ENCODE measurements at regions not wholly inside any gene's neighbourhood (a gene's known extent, or its start where the extent isn't known, plus 50 kb on each side); places are given as distances from the start of the nearest gene placed in this dataset.

DNA sequence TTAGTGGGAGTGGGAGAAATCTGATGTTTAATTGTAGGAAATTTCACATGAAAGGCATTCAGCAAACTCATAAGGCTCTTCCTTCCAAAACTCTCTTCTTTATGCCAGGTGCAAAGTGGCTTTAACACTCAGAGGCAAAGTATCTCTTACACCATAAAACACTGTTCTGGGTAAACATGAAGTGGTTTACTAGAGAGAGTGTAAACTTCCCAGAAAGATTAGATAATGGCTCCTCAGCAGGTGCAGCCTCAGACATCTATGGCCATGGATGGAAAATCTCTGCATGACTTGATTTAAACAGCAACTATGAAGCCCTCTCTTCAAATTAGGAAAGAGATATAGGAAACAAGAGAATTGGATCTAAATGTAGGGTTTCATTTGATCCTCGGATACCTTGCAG is 583.1 kb upstream of the SALL1 start:
- Mint-ChIP-seq H3K9me3 (ENCODE audit: low read depth) (peaks cover 9% of the 10 kb centered on the region), H3K36me3 (no peaks in the 10 kb centered on the region), H3K4me3 (no peak overlapping the region), H3K27me3 (no peaks in the 10 kb centered on the region), H3K27ac (no peak overlapping the region), H3K4me1 (no peaks in the 10 kb centered on the region)
- DNase-seq (no peak), ATAC-seq (no peak)
- CTCF ChIA-PET, result no interaction called here

DNA sequence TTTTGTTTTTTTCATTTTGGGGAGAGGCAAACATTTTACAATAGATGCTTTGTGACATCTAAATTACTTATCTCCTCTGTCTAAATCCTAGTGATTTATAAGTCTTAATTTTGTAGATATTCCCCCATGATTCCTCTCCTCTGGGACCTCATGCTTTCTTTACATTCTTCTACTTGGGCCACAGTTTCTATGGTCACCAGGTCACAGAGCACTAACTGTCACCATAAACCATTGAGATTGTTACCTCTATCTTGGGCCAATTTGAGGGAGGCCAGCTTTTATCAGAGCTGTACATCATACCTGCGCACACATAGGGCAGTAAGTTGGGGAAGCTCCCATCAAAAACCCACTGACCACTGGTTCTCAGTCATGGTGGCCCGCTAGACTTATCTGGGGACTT is 582.1 kb upstream of the SALL1 start:
- DNase-seq (no peak), ATAC-seq (no peak)
- no peaks in the 10 kb centered on the region for H3K36me3 Mint-ChIP-seq
- H3K27ac Mint-ChIP-seq, result no peak overlapping the region
- no peak overlapping the region for H3K4me3 Mint-ChIP-seq
- CTCF ChIA-PET, result no interaction called here
- no peaks in the 10 kb centered on the region for H3K4me1 Mint-ChIP-seq
- peaks cover 9% of the 10 kb centered on the region for H3K9me3 Mint-ChIP-seq (ENCODE audit: low read depth)
- H3K27me3 Mint-ChIP-seq, result no peaks in the 10 kb centered on the region

DNA sequence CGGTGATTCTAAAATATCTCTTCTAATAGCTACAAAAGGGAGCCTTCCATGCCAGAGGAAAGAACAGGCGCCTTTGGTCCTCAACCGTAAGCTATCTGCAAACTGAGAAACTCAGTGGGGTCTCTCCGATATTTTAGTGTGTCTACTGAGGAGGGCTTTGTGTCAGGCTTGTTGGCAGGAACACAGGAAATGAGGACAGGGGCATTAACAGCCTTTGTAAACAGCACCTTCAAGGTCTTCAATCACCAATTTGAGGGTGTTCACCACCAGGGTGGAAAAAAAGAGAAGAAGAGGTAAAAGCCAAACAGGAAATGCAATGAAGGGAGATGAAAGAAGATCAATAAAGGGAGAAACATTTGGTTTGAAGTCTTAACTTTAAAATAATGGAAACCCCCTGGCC is 580.1 kb upstream of the SALL1 start:
- Mint-ChIP-seq H3K36me3 (no peaks in the 10 kb centered on the region), H3K4me3 (no peak overlapping the region), H3K4me1 (no peaks in the 10 kb centered on the region), H3K9me3 (ENCODE audit: low read depth) (peaks cover 7% of the 10 kb centered on the region), H3K27me3 (no peaks in the 10 kb centered on the region), H3K27ac (no peak overlapping the region)
- CTCF ChIA-PET, result no interaction called here
- no peak for DNase-seq
- no peak for ATAC-seq

DNA sequence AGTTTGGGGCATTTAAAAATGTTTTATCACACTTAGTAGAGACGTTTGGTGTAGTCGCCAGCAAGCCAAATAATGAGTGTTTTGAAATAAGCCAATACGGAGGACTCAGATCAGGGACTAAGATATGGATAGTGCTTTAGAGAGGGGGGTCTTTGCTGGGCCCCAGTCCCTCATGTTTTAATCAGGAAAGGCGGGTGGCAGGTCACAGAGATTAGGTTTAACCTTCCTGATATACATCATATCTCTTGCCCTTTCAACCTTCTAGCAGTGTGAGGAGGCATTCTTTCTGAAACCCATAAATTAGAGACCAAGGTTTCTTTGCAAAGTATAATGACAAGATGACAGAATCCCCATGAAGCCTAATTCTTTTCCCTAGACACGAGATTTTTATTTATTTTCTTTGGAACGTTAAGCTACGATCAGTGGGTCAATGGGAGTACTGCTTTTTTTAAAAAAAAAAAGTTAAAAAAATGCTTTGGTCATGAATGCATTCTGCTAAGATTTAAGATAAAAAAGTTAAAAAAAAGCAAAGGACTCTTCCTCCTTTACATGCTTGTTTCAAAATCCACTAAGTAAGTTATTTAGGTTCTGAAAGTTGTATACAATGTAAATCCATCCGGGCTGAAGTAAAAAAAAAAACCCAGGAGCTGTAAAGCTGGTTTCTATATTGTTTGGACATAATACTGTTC is 572.1 kb upstream of the SALL1 start:
- CTCF ChIA-PET, result no interaction called here
- no peak overlapping the region for H3K4me3 Mint-ChIP-seq
- H3K36me3 Mint-ChIP-seq, result no peaks in the 10 kb centered on the region
- no peaks in the 10 kb centered on the region for H3K4me1 Mint-ChIP-seq
- no peaks in the 10 kb centered on the region for H3K27me3 Mint-ChIP-seq
- DNase-seq, result no peak
- no peak overlapping the region for H3K27ac Mint-ChIP-seq
- ATAC-seq, result no peak
- peaks cover 5% of the 10 kb centered on the region for H3K9me3 Mint-ChIP-seq (ENCODE audit: low read depth)

DNA sequence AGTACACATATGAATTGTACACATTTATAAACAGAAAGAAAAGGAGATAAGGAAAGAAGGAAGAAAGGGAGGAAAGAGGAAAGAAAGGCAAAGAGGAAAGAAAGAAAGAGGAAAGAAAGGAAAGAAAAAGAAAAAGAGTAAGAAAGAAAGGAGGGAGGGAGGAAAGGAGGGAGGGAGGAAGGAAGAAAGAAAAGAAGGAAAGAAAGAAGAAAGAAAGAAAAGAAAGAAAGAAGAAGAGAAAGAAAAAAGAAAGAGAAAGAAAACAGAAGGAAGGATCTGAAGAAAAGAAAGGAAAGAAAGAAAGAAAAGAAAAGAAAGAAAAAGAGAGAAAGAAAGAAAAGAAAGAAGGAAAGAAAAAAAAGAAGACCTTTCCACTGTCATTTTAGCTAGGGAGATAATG is 571.4 kb upstream of the SALL1 start:
- Mint-ChIP-seq H3K9me3 (ENCODE audit: low read depth) (peaks cover 5% of the 10 kb centered on the region), H3K27me3 (no peaks in the 10 kb centered on the region), H3K4me3 (no peak overlapping the region), H3K4me1 (no peaks in the 10 kb centered on the region), H3K27ac (no peak overlapping the region), H3K36me3 (no peaks in the 10 kb centered on the region)
- DNase-seq (no peak), ATAC-seq (no peak)
- CTCF ChIA-PET, result no interaction called here

DNA sequence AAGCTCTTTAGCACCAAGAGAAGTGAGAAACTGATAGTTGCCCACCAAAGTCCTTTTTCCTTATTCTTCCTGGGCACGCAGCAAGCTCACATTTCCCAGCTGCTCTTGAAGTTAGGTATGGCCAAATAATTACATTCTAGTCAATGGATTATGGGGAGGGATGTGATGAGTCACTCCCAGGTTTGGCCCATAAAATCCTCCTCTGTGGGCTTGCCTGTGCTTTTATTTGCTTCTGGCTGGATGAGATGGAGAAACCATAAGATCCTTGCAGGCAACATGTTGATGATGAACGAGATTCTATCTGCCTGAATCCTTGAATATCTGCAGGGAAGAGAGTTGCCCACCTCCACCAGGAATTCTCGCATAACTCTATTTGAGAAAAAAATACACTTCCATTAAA is 568.3 kb upstream of the SALL1 start:
- Mint-ChIP-seq H3K27me3 (no peaks in the 10 kb centered on the region), H3K4me1 (no peaks in the 10 kb centered on the region), H3K4me3 (no peak overlapping the region), H3K27ac (no peak overlapping the region), H3K36me3 (no peaks in the 10 kb centered on the region), H3K9me3 (ENCODE audit: low read depth) (peaks cover 5% of the 10 kb centered on the region)
- CTCF ChIA-PET, result no interaction called here
- DNase-seq (no peak), ATAC-seq (no peak)

DNA sequence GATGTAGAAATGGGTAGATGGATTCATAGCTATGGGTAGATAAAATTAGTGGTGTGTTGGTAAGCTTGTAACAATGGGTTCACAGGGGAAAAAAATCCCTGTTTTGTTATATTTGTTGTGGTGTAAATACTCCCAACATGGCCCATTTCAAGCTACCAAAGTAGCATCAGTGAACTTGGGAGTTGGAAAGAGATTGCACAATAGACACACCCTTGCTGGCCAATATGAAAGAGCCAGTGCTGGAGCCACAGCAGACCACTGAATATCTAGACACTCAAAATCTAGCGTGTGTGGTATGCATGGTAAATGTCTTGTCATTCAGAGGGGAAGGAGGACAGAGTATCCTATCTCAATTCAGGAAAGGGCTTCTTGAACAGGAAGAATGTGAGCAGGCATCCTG is 565.1 kb upstream of the SALL1 start:
- CTCF ChIA-PET, result no interaction called here
- Mint-ChIP-seq H3K4me1 (no peaks in the 10 kb centered on the region), H3K9me3 (ENCODE audit: low read depth) (peaks cover 5% of the 10 kb centered on the region), H3K27ac (no peak overlapping the region), H3K36me3 (no peaks in the 10 kb centered on the region), H3K4me3 (no peak overlapping the region), H3K27me3 (no peaks in the 10 kb centered on the region)
- DNase-seq, result no peak
- ATAC-seq, result no peak

DNA sequence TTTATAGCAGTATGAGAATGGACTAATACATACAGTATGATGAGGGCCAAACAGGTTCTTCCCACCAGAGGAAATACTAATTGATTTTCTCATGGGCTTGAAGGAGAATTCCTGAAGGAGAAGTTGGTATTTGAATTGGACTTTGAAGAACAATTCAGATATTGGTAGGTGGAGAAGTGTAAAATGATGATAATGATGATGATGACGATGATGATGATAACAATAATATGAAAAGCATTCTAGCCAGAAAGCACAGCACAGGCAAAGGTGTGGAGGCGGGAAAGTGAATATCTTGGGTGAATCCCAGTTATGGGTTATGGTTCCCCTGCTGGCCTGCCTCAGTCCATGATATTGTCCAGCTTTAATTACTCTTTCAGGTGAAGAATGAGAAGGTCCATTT is 562.4 kb upstream of the SALL1 start:
- peaks cover 4% of the 10 kb centered on the region for H3K9me3 Mint-ChIP-seq (ENCODE audit: low read depth)
- no peaks in the 10 kb centered on the region for H3K4me1 Mint-ChIP-seq
- no peaks in the 10 kb centered on the region for H3K36me3 Mint-ChIP-seq
- DNase-seq (no peak), ATAC-seq (no peak)
- H3K4me3 Mint-ChIP-seq, result no peak overlapping the region
- no peaks in the 10 kb centered on the region for H3K27me3 Mint-ChIP-seq
- CTCF ChIA-PET, result no interaction called here
- H3K27ac Mint-ChIP-seq, result no peak overlapping the region

DNA sequence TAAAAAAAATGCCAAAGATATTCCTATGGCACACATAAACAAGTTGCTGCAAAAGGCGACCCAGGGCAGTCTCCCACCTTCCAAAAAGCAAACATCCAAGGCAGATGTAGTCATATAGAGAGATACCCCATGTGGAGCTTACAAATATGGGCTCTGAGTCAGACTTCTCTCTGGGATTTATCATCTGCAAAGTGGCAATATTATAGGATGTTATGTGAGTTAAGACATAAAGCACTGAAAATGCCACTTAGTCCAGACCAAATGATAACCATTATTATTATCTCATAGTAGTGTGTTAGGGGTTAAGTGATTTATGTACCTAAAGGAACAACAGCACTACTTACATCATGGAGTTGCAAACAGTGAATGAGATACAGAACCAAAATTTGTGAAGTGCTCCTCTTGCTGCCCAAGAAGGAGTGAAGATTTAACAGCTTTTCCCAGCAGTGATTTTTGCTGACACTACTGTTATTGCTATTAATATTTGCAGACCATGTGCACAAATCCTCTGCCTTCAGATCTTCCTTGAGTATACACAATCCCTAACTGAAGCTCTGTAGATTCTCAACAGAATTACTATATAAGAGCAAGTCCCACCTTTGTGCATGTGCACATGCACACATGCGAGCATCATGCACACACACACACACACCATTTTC is 560.0 kb upstream of the SALL1 start:
- CTCF ChIA-PET, result no interaction called here

DNA sequence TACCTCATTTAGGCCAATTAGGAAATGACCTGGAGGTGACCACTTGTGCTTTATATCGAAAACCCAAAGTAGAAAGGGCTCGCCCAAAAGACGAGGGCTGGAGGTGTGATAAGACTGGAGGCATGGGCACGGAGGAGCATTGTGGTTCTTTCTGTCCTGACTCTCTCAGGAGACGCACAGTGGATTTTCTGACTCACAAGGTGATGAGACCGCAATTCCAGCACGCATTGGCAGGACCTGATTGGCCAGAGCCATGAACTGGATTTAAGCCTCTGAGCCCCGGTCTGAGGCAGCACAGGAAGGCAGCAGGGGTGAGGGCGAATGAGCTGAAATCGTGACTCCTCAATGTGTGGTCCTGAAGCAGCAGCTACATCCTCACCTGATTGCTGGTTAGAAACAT is 559.1 kb upstream of the SALL1 start:
- Mint-ChIP-seq H3K9me3 (ENCODE audit: low read depth) (peaks cover 8% of the 10 kb centered on the region), H3K4me1 (no peaks in the 10 kb centered on the region), H3K4me3 (no peak overlapping the region), H3K27me3 (no peaks in the 10 kb centered on the region), H3K27ac (no peak overlapping the region), H3K36me3 (no peaks in the 10 kb centered on the region)
- DNase-seq (no peak), ATAC-seq (no peak)
- CTCF ChIA-PET, result no interaction called here

More for the DNA sequence above, 560.0 kb upstream of the SALL1 start:
- H3K27me3 Mint-ChIP-seq, result no peaks in the 10 kb centered on the region
- no peak overlapping the region for H3K4me3 Mint-ChIP-seq
- DNase-seq, result no peak
- ATAC-seq, result no peak
- peaks cover 8% of the 10 kb centered on the region for H3K9me3 Mint-ChIP-seq (ENCODE audit: low read depth)
- H3K4me1 Mint-ChIP-seq, result no peaks in the 10 kb centered on the region
- no peak overlapping the region for H3K27ac Mint-ChIP-seq
- no peaks in the 10 kb centered on the region for H3K36me3 Mint-ChIP-seq

DNA sequence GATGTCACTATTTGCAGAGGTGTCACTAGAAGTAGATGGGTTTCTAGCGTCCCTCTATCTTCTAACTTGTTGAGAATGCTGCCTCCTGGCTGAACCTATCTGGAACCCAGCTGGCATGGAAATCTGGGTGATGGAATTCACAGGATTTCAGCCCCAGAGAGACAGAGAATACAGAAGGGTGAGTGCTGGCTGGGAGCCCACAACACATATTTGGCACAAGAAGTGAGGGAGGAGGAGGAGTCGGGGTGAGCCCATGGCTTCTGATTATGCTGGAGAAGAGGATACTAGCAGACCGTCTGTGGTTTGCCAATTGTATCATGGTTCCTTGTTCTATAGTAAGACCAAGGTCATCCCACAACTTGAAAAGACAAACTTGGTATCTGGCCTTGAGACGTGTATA is 557.8 kb upstream of the SALL1 start:
- H3K4me1 Mint-ChIP-seq, result no peaks in the 10 kb centered on the region
- H3K4me3 Mint-ChIP-seq, result no peak overlapping the region
- H3K27me3 Mint-ChIP-seq, result no peaks in the 10 kb centered on the region
- CTCF ChIA-PET, result no interaction called here
- ATAC-seq, result no peak
- peaks cover 2% of the 10 kb centered on the region for H3K36me3 Mint-ChIP-seq
- DNase-seq, result no peak
- peaks cover 17% of the 10 kb centered on the region for H3K9me3 Mint-ChIP-seq (ENCODE audit: low read depth)
- no peak overlapping the region for H3K27ac Mint-ChIP-seq

DNA sequence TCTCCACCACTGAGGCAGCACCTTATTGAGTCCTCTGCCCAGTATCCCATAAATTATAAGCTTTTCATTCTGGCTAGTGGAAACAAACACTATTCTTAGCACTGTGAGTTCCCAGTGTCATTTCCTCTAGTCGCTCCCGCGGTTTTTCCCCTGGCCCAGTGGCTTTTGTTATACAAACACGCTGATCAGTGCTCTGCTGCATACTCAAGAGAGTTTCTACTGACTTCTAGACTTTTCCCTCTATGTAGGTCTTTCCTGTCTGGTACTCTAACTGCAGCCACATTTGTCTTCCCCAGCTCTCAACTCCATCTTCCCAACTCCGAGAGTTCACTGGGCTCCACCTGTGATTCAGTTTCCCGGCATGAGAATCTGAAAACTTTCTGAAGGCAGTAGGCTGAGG is 556.6 kb upstream of the SALL1 start:
- Mint-ChIP-seq H3K27ac (no peak overlapping the region), H3K4me1 (no peaks in the 10 kb centered on the region), H3K36me3 (peaks cover 2% of the 10 kb centered on the region), H3K9me3 (ENCODE audit: low read depth) (peaks cover 19% of the 10 kb centered on the region), H3K27me3 (no peaks in the 10 kb centered on the region), H3K4me3 (no peak overlapping the region)
- CTCF ChIA-PET, result no interaction called here
- DNase-seq (no peak), ATAC-seq (no peak)

DNA sequence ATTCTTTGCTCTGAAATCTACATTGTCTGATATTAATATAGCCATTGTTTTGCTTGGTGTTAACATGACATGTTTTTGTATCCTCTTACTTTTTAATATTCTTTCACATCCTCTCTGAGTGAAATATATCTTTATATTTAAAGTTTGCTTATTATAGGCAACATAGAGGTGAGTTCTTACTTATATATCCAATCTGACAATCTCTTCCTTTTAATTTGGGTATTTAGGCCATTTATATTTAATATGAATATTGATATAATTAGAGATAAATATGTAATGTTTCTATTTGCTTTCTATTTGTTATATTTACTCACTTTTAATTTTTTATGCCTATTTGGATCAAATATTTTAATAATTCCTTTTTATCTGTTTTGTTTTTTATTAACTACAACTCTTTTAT is 554.1 kb upstream of the SALL1 start:
- peaks cover 2% of the 10 kb centered on the region for H3K36me3 Mint-ChIP-seq
- no peaks in the 10 kb centered on the region for H3K27me3 Mint-ChIP-seq
- CTCF ChIA-PET, result no interaction called here
- no peak overlapping the region for H3K27ac Mint-ChIP-seq
- ATAC-seq, result no peak
- DNase-seq, result no peak
- no peak overlapping the region for H3K4me3 Mint-ChIP-seq
- H3K4me1 Mint-ChIP-seq, result no peaks in the 10 kb centered on the region
- H3K9me3 Mint-ChIP-seq (ENCODE audit: low read depth), result peaks cover 18% of the 10 kb centered on the region

DNA sequence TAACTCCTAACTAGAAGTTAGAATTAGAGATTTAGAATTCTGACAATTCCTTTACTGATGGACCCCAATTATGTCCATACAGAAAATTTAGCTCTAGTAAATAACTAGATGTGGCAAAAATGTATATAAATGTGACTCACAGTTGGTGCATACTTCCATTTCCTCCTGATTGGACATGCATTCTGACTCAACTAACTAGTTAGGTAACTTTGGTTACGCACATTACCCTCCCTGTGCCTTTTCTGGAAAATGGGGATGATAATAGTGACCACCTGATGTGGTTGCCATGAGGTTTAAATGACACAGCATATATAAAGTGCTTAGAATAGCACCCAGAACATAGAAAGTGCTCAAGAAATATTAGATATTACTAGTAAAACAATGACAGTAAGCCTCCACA is 550.0 kb upstream of the SALL1 start:
- CTCF ChIA-PET, result no interaction called here
- H3K4me1 Mint-ChIP-seq, result no peaks in the 10 kb centered on the region
- peaks cover 2% of the 10 kb centered on the region for H3K36me3 Mint-ChIP-seq
- ATAC-seq, result no peak
- H3K9me3 Mint-ChIP-seq (ENCODE audit: low read depth), result peaks cover 16% of the 10 kb centered on the region
- H3K27me3 Mint-ChIP-seq, result no peaks in the 10 kb centered on the region
- DNase-seq, result no peak
- H3K27ac Mint-ChIP-seq, result no peak overlapping the region
- H3K4me3 Mint-ChIP-seq, result no peak overlapping the region

All from activated CD8-positive, alpha-beta memory T cell treated with anti-CD3 and anti-CD28 coated beads, Interleukin-2, amount 10 ng/mL, durations not matched to agents 7 days and 5 days (primary cell).